Stimulated activated CD8-positive, alpha-beta memory T cell treated with anti-CD3 and anti-CD28 coated beads, Interleukin-4, amount 100 ng/mL, for 48 hours (primary cell): ENCODE measurements at regions not wholly inside any gene's neighbourhood (a gene's known extent, or its start where the extent isn't known, plus 50 kb on each side); places are given as distances from the start of the nearest gene placed in this dataset.

Source experiments
- DNase-seq: peaks from one replicate; pipeline ENCODE4 v3.0.0-alpha.2; 2020

DNA sequence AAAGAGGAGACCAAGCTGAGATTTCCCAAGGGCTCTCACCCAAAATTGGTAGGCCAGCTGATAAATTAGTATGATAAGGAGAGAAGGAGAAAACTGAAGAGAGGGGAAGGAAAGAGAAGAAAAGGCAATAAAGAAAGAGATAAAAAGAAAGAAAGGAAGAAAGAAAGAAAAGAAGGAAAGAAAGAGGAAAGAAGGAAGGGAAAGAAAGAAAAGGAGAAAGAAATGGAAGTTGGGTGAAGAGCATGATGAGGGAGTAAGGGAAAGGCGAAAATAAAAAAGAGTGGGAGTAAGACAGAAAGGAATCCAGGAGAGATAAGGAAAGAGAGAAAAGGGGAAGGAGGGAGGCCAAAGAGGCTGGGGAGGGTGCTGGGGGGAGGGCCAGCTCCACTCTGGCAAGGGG is 95.4 kb downstream of the MRM1 start:
- DNase-seq, result no peak

DNA sequence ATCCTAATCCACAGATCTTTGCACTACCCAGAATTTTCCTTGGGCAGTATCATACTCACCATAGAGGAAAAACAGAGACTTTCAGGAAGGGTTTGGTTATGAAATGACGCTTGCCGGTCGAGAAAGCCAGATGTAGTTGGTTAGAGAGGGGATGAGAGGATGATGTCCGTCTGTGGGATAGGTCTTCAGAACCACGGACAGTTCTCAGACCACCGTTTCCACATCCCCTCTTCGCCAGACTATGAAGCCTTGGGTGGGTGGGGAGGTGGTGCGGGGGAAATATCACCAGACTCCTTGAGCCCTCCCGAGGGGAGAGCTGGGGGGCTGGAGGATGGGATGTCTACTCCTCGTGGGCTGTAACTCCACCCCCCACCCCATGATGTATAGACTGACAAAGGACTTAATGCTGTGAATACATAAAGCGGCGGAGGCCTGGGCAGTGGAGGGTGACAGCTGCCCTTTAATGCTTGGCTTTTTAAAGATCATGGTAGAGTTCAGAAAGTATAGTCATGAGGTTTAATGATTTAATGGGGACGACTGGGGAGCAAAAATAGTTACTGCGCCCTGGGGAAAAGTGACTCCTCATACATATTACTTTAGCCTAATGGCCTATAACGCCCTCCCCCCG is 96.6 kb downstream of the MRM1 start:
- DNase-seq, result no peak

DNA sequence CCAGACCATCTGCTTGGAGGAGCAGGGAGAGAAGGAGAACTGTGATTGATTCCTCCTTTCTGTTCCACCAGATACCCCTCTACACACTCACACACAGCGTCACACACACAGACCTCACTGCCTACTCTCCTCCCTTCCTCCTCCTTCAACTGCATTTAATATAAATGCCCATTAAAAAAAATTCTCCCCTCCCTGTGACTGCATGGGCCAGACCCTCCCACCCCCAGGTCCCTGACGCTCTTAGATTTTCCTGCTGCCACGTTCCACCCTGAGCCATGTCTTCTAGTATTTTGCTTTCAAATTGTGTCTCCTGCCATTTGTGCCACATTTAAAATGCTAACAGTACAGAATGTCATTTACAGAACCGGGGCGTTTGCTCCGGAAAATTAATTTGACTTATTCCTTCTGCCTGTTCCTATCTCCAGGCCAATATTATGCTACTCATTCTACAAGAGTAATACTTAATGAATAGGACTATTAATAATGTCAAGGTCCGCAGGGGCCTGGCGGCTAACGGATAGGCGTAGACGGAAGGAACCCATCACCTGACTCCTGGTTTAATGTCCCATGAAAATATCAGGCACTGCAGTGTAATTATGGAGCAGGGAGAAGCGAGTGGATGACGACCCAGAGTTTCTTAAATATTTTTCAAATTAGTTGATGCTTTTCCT is 100.2 kb downstream of the MRM1 start:
- no peak for DNase-seq

DNA sequence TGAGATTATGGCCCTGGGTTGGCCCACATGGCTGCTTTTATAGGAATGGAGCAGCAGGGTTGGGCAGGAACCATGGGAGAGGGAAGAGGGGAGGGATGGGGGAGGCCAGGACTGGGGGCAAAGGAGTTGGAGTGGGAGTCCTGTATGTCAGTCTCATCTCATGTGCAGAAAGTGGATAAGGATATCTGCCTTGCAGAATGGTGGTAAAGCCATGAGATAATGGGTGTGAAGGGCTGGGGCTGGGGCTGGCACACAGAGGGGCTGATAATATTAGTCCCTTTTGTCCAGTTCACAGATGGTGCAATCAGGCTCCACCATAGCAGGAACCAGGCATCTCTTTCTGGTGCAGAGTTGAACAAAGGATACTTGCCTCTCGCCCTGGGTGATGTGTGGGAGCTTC is 101.3 kb downstream of the MRM1 start:
- DNase-seq, result no peak

DNA sequence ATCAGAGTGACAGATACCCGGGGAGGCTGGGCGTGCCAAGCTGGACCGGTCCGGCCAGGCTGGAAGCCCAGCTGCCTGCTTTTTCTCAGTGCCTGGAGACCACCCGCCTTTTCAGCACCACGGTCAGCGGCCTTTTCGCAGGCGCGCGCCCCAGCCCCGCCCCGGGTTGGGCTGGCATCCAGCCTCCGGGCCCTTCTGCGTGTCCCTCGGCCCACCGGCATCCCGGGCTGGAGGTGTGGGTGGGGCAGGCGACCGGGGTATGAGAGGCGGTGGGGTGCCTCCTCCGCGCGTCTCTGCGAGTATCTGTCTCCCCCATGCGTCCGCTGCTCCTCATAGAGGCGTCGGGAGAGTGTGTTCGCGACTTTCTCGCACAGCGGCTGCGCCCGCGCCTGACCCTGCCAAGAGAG is 102.5 kb downstream of the MRM1 start:
- peak; percentile 76 for DNase-seq

DNA sequence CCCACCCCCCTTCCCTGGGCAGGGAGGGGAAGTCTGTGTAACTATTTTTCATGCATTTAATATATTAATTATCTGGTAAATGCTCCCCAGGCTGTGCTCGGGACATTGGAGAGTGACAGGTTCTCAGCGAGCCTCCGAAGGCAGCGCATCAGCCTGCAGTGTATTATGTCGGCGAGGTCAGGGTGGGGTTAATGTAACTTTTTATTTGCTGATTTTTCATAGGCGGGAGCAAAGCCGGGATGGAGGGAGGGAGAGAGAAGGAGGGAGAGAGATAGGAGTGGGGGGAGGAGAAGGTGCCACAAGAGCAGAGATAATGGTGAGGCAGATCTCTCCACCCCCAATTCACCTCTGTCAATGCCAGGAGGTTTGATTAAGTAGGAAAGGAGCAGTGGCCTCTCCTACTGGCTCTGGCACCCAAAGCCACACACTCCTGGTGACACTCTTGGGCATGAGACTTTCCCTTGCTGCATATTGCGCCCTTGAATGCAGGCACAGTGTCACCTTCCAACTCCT is 104.0 kb downstream of the MRM1 start:
- DNase-seq, result no peak

DNA sequence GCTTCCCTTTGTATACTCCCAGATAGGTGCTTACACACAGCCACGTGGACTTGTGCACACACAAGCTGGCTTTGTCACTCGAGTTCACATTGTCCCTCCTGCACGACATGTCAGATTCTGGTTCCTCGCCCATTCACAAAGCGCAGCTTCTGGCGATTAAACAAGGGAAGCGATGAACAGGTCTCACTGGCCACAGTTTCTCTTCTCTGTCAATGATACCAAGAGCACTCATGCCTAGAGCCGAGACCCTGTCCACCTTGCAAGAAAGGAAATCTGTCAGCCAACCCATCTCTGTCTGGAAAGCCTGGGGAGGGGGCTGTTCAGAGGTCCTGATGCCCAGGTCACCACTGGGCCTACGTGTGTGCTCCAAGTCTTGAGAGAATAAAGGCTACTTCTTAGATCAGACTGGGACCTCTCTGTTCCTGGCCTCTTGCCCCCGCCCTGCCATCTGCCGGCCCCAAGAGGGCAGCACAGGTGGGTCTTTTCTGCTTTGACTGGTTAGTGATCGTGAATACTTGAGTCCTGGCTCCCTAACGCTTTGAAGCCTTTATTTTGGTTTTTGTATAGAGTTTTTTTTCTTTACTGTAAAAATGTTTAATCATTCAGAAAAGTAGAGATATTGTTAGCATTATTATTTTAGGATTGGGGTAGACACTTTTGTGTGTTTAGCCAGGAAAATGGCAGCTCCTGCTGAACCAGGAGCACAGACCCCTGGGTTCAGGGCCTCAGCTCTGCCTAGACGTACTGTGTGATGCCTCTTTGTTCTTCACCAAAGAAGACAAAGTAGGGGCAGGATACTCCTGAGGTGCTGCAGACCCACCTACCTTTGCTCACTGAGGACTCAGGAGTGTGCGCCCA is 104.7 kb downstream of the MRM1 start:
- DNase-seq, result peak; percentile 68

DNA sequence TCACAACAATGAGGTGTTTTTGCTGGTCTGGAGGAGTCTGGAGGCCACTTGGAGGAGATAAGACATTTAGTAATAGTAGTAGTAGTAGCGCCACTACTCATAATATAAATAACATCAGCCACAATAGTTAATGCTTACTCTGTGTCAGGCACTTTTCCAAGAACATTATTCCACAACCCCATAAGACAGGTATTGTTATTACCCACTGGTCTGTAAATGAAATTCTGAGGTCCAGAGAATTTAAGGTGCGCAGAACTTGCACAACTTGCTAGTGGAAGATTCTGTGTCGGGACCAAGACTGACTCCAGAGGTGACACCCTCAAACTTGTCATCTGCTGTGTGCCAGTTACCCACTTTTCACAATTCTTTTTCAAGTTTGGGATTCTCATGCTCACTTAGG is 106.5 kb downstream of the MRM1 start:
- no peak for DNase-seq

DNA sequence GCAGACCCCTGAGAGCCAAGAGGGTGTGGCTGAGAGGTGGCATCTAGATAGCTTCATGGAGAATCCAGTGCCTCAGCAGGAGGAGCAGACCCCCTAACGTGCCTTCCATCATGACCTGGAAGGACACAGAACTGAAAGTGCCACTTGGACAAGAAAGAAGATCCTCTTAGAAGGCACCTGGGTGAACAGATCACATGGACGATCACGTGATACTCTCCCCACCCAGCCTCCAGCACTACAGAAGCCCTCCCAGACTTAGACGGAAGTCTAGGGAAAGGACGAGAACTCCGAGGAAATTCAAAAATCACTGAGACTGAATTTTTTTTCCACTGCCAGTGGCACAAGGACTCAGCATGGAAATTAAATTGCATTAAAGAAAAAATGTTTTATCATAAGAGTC is 113.4 kb downstream of the MRM1 start:
- no peak for DNase-seq

DNA sequence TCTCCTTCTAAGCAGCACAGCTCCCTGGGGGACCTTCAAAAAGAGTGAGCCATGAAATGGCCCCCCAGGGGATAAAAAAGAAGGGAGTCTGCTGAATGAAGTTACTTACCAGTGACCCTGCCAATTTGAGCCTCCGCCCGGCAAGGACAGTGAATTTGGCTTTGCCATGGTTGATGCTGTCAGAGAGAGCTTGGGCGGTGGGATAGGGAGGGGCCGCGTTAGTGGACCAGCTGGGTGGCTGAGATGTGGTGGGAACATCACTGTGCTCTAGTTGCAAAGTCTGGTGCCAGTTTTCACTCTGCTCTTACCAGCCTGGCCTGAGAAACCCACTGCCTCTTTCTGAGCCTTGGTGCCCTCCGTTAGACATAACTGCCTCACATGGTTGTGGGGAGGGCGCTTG is 114.6 kb downstream of the MRM1 start:
- no peak for DNase-seq

DNA sequence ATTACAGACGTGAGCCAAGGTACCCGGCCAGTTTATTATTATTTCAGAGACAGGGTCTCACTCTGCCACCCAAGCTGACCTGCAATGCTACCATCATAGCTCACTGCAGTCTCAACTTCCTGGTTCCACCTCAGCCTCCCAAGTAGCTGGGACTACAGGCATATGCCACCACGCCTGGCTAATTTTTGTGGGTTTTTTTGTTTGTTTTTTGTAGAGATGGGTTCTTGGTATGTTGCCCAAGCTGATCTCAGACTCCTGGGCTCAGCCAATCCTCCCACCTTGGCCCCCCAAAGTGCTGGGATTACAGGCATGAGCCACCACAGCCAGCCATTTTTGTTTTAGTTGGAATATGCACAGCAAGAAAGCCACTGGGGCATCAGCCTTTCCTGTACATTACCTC is 115.7 kb downstream of the MRM1 start:
- no peak for DNase-seq

DNA sequence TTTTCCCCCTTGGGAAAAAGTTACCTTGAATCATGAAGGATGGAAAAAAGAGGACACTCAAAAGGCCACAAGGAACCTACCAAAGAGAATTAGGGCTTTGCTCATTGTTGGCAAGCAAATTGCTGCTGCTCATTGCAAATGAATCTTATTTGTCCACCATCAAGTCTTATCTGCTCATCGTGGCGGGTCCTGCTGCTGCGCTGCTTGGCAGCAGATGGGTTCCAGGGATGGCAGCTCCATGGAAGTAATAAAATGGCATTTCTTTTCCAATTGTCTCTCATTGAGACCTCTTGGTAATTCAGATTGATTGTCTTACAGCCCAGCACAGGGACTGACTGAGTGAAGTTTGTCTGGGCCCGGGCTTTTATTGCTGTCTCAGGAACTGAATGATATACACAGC is 118.7 kb downstream of the MRM1 start:
- DNase-seq, result no peak

DNA sequence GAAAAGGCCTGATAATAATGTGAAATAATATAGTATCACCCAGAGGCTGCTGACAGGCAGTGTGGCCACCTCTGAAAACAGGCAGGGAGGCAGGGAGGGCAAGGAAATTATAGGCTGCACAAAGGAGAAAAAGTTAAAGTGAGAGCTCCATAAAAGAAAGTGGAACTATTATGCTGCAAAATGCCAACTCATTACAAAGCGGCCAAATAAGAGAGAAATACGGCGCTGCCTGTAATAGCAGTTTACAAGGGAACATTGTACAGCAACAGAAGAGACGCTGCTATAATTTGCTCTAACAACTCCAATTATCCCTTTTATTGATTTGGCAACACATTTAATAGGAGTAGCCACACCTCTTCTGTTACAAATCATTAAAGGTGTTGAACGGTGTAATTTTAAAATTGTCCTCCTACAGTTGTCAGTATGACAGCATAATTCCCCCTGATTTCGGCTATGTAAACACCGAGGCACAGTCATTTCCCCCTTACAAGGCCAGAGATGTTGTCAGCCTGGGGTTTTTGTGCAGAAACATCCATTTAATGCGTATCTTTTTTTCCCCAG is 120.3 kb downstream of the MRM1 start:
- DNase-seq, result no peak

DNA sequence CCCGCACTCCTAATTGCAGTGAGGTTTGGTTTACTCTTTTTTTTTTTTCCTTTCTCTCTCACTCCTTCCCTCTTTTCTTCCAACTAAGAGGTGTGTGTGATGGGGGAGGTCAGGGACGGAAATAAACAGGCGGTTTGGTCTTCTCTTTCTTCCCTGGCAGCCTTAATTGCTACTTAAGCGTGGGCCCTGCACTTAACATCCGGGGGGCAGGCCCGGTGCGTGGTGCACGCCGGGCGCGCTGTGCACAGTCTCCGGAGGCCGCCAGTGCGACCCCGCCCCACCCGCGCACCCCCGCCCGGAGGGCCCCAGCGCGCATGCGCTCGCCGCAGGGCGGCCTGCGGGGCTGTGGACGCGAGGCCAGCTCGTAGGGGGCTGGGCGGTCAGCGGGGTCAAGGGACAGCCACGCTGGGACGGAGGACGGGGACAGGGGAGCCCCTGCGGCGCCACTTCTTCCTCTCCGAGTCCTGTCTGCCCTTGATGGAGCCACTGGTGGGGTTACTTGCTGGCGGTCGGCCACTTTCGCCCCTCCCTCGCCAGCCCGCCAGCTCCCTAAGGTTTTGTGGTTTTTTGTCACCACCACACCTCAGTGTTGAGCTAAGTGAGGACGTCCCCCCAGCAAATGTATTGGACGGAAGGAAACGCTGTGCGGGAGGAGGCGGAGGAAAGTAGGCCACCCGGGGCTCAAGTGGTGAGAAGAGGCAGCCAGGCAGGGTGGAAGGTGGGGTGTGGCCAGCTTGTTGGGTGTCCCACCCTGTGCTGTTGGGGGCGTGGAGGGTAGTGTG is 120.9 kb downstream of the MRM1 start:
- peak; percentile 83 for DNase-seq

DNA sequence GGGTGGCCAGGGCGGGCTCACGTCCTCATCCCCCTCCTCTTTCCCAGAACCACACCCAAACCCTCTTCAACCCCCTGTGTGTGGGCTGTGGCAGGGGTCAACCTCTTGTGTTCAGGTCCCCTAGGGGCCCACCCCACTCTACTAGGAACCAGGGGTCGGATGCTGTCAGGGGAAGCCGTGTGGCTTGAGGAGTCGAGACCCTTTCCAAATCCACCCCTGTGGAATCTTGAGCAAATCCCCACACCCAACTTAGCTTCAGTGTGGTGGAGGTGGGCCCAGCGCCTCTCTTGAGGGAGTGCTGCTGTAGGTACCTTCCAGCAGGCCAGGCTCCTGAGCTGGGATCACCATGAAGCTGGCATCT is 121.5 kb downstream of the MRM1 start:
- no peak for DNase-seq

DNA sequence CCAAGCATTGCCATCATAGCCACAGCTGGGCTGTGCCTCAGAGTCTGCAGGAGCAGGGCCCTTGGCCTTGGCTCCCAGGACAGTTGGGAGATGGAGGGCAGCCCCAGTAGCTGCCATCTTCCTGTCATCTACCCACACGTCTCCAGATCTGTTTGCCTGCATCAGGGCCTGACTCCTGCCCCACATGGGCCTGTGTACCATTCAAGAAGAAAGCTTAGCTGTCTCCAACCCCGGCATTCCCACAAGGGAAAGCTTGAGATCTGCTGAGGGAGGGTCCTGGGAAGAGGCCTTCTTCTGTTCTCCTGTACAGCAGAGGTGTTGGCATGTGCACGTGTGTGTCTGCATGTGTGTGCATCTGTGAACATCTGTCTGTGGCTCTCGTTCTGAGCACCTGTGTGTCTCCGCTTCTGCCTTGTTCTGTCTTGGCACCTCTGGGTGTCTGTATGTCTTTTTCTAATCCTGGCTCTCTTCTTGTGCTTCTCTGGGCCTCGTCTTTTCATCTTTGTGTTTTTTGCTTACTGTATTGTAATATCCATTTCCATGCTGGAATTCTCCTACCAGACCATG is 122.2 kb downstream of the MRM1 start:
- DNase-seq, result no peak

DNA sequence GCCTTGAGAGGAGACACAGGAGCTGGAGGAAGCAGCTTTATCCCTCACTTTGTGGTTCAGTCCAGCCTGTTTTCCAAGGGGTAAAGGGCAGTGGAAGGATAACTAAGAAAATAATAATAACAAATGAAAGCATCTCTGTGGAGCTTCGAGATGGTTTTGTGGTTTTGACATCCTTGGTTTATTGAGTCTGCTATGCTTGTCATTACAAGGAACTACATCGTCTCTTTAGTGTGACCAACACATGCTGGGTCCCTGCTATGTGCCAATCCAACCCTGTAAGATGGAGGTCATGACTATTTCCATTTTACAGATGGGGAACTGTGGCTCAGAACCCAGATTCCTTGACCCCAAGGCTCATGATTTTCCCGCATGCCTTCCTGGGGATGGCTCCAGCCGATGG is 124.8 kb downstream of the MRM1 start:
- no peak for DNase-seq

DNA sequence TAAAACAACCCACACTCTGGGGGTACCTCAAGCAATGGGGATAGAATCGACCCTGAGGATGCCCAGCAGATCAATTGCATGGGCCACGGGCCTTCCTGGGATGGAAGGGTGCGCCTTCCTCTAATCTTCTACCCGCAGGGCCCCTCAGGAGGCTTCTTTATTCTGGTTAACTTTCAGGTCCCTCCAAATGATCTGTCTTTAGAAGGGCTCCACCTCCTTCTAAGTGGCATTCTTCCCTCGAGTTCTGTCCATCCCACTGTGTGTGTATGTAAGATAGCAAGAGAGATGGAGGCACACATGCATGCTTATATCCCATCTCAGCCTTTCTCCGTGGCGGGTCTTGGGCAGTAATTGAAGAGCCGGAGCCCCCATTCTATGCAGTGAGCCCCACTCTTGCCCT is 125.7 kb downstream of the MRM1 start:
- DNase-seq, result no peak

DNA sequence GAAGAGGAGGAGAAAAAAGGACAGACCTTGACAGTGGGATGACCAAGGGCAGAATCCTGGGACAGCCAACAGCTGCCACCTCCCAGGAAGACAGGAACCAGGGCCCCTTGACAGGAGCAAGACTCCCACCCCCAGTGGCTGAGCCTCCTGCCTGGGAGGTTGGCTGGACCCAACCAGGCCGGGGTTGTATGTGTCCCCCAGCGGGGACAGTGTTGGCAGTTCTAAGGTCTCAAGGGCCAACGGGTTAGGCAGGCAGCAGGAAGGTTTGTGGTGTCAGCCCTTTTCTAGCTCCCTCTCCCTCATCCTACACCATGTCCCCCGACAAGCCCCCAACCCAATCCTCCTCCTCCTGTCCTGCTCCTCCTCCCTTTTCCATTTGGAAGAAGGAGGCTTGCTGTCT is 126.2 kb downstream of the MRM1 start:
- DNase-seq, result no peak

DNA sequence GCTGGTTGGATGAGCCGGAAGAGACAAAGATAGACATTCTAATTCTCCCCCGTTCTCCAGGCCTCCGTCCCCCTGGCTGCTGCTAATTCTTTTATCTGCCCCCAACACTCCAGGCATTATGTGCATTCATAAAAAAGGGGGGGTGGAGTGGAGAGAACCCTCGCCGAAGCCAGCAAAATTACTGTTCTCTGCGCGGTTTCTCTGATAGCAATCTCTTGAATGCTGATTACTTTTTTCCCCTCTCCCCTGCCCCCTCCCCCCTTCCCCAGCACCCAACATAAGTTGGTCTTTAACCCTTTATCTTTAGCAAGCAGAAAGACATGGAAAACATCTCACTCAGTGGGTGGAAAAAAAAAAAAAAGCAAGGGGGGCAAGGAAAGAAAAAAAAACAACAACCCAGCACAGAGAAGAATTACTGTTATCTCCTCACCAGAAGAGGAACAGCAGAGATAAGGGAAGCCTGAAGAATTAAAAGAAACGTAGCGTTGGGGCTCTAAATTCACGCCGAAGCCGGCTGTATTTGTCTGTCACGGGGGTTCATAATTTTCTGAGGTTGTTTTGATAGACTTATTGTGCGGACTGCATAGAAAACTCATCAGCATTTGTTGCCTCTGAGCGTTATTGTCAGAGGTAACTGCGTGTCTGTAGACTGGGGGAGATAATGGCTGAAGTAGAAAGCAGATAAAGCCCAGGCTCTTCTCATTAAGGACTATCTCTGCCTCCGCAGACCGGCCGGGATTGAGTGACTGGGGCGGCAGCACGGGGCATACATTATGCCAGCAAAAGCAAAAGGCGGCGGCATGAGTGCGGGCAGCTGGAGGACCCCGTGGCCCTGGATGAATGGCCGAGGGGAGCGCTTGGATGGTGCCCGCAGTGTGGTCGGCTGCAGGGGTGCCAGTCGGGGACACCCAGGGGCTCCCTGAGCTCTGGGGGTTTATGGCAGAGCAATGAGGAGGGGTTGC is 126.9 kb downstream of the MRM1 start:
- peak; percentile 42 for DNase-seq

DNA sequence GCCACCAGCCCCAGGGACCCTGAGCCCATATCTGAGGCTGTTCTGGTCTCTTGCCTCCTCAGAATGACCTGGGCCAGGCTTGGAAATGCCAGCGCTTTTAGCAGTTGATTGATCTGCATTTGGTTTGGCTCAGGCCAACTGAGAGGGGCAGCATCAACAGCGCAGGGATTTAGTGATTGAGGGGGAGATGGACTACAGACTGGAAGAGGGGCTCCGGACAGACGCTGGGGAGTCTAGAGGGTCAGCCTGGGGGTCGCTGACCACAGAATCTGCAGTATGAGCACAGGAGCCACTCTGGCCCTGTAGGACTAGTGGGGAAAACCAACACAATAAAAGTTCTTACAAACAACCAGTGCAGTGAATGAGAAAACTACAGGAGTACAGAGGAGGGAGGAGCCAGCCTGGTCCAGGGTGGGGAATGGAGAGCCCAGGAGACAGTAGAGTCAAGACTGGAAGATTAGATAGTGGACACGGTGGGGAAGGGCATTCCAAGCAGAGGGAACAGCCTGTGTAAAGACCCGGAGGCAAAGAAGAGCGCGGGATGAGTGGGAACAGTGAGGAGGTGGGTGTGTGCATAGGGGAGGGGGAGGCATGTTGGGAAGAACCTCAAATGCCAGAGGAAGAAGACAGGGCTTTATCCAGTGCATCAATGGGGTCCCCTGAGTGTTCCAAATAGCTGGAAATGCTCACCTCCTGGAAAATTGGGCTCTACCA is 128.9 kb downstream of the MRM1 start:
- no peak for DNase-seq
